Kidney (tissue), 13 donors: ENCODE measurements at regions not wholly inside any gene's neighbourhood (a gene's known extent, or its start where the extent isn't known, plus 50 kb on each side); places are given as distances from the start of the nearest gene placed in this dataset.

Source experiments
- DNase-seq, 5 donors: peaks; one replicate each; pipeline ENCODE4 v3.0.0-alpha.2; 2013 to 2020
- FAIRE-seq: peaks from 2 replicates; lab custom pipeline; 2012; peaks lifted over from hg19 to GRCh38; lab: Jason Lieb, UNC
- H3K27ac ChIP-seq, 2 donors: one replicate each; pipeline ENCODE4 v1.7.0; 2013; ENCODE audit warnings: low read depth in 2 of 2, low read length in 2 of 2, inconsistent platforms in 1 of 2
- H3K27me3 ChIP-seq: one replicate; pipeline ENCODE4 v1.7.1; 2013; ENCODE audit warnings: low read length, inconsistent platforms; ENCODE audit not compliant: control insufficient read depth, insufficient read depth
- H3K36me3 ChIP-seq, 3 donors: one replicate each; pipeline versions ENCODE4 v1.7.0 to v1.7.1; 2013; ENCODE audit warnings: low read length in 3 of 3, control low read depth in 1 of 3, inconsistent platforms in 1 of 3; ENCODE audit not compliant: insufficient read depth in 3 of 3, control insufficient read depth in 2 of 3
- H3K4me1 ChIP-seq, 3 donors: one replicate each; pipeline versions ENCODE4 v1.7.0 to v1.7.1; 2013; ENCODE audit warnings: low read length in 3 of 3, inconsistent platforms in 1 of 3, low read depth in 1 of 3; ENCODE audit not compliant: control insufficient read depth in 2 of 3, insufficient read depth in 2 of 3
- H3K4me3 ChIP-seq, 3 donors: one replicate each; pipeline versions ENCODE4 v1.7.0 to v1.8.1; 2013; ENCODE audit warnings: low read length in 3 of 3, control low read depth in 1 of 3, inconsistent platforms in 1 of 3
- H3K9ac ChIP-seq, 3 donors: one replicate each; pipeline versions ENCODE4 v1.7.0 to v1.7.1; 2013; ENCODE audit warnings: low read length in 3 of 3, control low read depth in 1 of 3, inconsistent platforms in 1 of 3
- H3K9me3 ChIP-seq, 3 donors: one replicate each; pipeline versions ENCODE4 v1.7.0 to v1.7.1; 2013; ENCODE audit warnings: low read length in 3 of 3, control low read depth in 1 of 3, inconsistent platforms in 1 of 3; ENCODE audit not compliant: control insufficient read depth in 2 of 3, insufficient read depth in 1 of 3
- intact Hi-C: fragments of 100-400 bp; cut with DNase I; formaldehyde crosslinking; loops from one replicate; pipeline ENCODE4 v1.11.1; 2022
- TF ChIP-seq, protein P1 (sequence below): IDR thresholded peaks from 3 replicates; pipeline ENCODE4 v1.5.1; 2012; ENCODE audit warnings: mild to moderate bottlenecking, moderate library complexity, borderline replicate concordance; ENCODE audit not compliant: insufficient read depth; ENCODE audit errors: extremely low read depth
- donor health status: control.
- donor health status: control.
- donor health status: control.
- donor health status: control.
- donor health status: control.
- donor health status: DM: yes; HTN: yes; CAD: no.
- donor health status: Normal renal cell carcinoma (clear cell type).

DNA sequence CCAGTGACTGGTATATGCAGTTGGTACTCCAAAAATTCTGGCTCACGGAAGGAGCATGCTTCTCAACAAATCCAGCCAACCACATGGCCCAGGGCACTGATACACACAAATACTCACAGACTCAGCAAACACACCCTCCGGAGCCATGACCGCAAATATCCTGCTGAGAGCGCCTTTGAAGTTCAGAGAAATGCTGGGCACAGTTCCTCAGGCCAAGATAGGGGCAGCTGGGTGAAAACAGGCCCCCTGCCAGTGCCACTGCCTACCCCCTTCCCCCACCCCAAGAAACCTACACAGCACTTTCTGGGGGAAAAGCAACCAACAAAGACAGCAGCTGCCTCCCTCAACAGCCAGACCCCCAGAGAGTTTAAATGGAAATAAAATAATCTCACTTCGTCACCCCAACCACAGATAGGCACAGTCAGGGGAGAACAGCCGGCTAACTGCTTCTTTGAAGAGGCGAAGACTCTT is 120.0 kb downstream of the C5orf15 start:
- DNase-seq (peak in 2 of 5 donors; percentile 6 to 16), FAIRE-seq (no peak)
- no peaks in the 10 kb centered on the region for H3K36me3 ChIP-seq
- TF ChIP-seq, protein P1, sequence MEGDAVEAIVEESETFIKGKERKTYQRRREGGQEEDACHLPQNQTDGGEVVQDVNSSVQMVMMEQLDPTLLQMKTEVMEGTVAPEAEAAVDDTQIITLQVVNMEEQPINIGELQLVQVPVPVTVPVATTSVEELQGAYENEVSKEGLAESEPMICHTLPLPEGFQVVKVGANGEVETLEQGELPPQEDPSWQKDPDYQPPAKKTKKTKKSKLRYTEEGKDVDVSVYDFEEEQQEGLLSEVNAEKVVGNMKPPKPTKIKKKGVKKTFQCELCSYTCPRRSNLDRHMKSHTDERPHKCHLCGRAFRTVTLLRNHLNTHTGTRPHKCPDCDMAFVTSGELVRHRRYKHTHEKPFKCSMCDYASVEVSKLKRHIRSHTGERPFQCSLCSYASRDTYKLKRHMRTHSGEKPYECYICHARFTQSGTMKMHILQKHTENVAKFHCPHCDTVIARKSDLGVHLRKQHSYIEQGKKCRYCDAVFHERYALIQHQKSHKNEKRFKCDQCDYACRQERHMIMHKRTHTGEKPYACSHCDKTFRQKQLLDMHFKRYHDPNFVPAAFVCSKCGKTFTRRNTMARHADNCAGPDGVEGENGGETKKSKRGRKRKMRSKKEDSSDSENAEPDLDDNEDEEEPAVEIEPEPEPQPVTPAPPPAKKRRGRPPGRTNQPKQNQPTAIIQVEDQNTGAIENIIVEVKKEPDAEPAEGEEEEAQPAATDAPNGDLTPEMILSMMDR, result no peak
- no peak overlapping the region for H3K27ac ChIP-seq
- H3K27me3 ChIP-seq, result no peaks in the 10 kb centered on the region
- no peaks in the 10 kb centered on the region for H3K9me3 ChIP-seq
- H3K4me1 ChIP-seq, result peaks cover 0 to 14% (median 0%) of the 10 kb centered on the region in 3 donors
- no peak overlapping the region for H3K9ac ChIP-seq
- H3K4me3 ChIP-seq, result no peak overlapping the region
- intact Hi-C loops, result no loop called here

DNA sequence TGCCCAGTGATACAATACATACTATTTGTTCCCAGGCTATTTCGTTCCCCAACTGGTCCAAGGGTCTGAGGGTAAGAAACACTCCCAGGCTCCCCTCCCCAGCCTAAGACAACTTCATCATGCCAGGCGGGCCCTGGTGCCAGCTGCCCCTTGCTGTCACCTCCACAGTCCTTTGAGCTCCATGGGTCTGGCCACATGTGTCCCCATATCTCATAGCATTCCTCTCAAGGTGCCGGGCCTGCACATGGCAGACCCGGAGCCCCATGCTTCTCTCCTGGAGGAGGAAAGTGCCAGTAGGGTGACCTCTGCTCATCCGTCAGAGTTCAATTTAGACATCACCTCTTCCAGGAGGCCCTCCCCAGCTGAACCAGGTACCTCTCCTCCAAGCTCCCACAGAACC is 120.5 kb downstream of the C5orf15 start:
- Histone ChIP-seq H3K27ac (no peak overlapping the region), H3K9me3 (no peaks in the 10 kb centered on the region), H3K4me1 (peaks cover 0 to 14% (median 4%) of the 10 kb centered on the region in 3 donors), H3K9ac (no peak overlapping the region), H3K36me3 (no peaks in the 10 kb centered on the region), H3K27me3 (no peaks in the 10 kb centered on the region), H3K4me3 (no peak overlapping the region)
- intact Hi-C loops, result no loop called here
- no peak for FAIRE-seq
- TF ChIP-seq, protein P1, result no peak
- DNase-seq, result peak in 1 of 5 donors; percentile 16

DNA sequence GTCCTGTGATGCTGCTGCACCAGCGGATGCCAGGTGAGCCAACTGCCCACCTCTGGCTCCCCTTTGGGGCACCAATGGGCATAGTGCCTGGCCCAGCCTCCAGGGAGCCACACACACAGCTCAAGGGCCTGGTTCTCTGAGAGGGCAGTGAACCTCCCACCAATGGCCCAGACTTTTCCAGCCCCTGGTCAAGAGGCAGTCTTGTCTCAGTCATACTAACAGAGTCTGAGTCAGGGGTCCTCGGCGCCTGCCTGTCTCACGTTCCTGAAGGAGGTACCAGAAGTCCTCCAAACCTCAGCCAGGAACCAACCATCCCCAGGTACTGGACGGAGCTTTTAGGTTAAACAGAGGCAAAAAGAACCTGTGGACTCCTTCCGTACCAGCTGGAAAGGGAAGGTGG is 121.1 kb downstream of the C5orf15 start:
- DNase-seq (peak in 1 of 5 donors; percentile 17), FAIRE-seq (no peak)
- no peaks in the 10 kb centered on the region for H3K27me3 ChIP-seq
- no peaks in the 10 kb centered on the region for H3K36me3 ChIP-seq
- H3K4me3 ChIP-seq, result no peak overlapping the region
- H3K27ac ChIP-seq, result no peak overlapping the region
- peaks cover 0 to 14% (median 10%) of the 10 kb centered on the region in 3 donors for H3K4me1 ChIP-seq
- H3K9me3 ChIP-seq, result no peaks in the 10 kb centered on the region
- H3K9ac ChIP-seq, result no peak overlapping the region
- intact Hi-C loops, result no loop called here
- TF ChIP-seq, protein P1, result no peak
